Uterus (tissue), 2 donors: ENCODE measurements at regions not wholly inside any gene's neighbourhood (a gene's known extent, or its start where the extent isn't known, plus 50 kb on each side); places are given as distances from the start of the nearest gene placed in this dataset.
"Not testable (repeated sequence)": the region's sequence is repeated elsewhere in the genome, so short reads cannot be mapped to it uniquely, and the experiment has no call there.

Experiments used
- POLR2A ChIP-seq, 2 donors: fragments of 450-650 bp; IDR thresholded peaks; one replicate each; pipeline ENCODE4 v1.6.1; 2016; ENCODE audit warnings: antibody characterized with exemption in 2 of 2, mild to moderate bottlenecking in 1 of 2, moderate library complexity in 1 of 2
- TF ChIP-seq, protein P1 (sequence below), 4 experiments: fragments of 200-600 bp in 2 of 4; fragments of 450-650 bp in 2 of 4; sonication (generic) in 2 of 4; IDR thresholded peaks; one replicate each; pipeline ENCODE4 v1.5.1; 2016 to 2019; ENCODE audit warnings: antibody characterized with exemption in 4 of 4, mild to moderate bottlenecking in 2 of 4, moderate library complexity in 1 of 4

DNA sequence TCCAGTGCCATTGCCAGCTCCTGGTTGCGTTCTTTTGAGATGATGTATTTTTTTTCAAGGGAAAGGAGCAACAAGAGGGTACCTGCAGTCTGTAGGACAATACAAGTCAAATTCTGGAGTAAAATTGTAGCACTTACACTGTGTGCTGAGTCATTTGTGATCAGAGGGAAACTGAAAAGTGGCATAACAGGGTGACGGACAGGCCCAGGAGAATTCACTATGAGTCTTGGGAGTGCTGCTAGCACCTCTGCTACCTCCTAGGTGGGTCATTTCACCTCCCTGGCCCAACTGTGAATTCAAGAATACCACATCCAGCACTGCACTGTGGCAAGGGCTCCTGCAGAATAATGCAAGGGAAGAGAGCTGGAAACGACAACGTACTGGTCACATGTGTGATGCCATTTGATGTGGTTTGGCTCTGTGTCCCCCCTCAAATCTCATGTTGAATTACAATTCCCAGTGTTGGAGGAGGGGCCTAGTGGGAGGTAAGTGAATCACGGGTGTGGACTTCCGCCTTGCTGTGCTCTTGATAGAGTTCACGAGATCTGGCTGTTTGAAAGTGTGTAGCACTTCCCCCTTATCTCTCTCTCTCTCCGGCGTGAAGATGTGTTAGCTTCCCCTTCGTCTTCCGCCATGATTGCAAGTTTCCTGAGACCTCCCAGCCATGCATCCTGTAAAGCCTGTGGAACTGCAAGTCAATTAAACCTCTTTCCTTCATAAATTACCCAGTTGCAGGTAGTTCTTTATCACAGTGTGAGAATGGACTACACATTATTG is 261.0 kb downstream of the BCL2L11 start:
- TF ChIP-seq, protein P1, sequence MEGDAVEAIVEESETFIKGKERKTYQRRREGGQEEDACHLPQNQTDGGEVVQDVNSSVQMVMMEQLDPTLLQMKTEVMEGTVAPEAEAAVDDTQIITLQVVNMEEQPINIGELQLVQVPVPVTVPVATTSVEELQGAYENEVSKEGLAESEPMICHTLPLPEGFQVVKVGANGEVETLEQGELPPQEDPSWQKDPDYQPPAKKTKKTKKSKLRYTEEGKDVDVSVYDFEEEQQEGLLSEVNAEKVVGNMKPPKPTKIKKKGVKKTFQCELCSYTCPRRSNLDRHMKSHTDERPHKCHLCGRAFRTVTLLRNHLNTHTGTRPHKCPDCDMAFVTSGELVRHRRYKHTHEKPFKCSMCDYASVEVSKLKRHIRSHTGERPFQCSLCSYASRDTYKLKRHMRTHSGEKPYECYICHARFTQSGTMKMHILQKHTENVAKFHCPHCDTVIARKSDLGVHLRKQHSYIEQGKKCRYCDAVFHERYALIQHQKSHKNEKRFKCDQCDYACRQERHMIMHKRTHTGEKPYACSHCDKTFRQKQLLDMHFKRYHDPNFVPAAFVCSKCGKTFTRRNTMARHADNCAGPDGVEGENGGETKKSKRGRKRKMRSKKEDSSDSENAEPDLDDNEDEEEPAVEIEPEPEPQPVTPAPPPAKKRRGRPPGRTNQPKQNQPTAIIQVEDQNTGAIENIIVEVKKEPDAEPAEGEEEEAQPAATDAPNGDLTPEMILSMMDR (IDR thresholded peaks at IDR 0.05) = not testable (repeated sequence)
- not testable (repeated sequence) for TF ChIP-seq POLR2A (IDR thresholded peaks at IDR 0.05)
